Loucy (cell line): ENCODE measurements at regions not wholly inside any gene's neighbourhood (a gene's known extent, or its start where the extent isn't known, plus 50 kb on each side); places are given as distances from the start of the nearest gene placed in this dataset.

ENCODE experiments used
- EZH2phosphoT487 ChIP-seq: fragments of 200-600 bp; IDR thresholded peaks from 2 replicates; pipeline ENCODE4 v1.6.1; 2018; ENCODE audit warnings: antibody characterized with exemption, mild to moderate bottlenecking, moderate library complexity, borderline replicate concordance
- TF ChIP-seq, protein P1 (sequence below): fragments of 200-600 bp; sonication (generic); conservative IDR thresholded peaks from 2 replicates; pipeline ENCODE4 v1.5.1; 2014; ENCODE audit warnings: mild to moderate bottlenecking, antibody characterized with exemption, low read length

DNA sequence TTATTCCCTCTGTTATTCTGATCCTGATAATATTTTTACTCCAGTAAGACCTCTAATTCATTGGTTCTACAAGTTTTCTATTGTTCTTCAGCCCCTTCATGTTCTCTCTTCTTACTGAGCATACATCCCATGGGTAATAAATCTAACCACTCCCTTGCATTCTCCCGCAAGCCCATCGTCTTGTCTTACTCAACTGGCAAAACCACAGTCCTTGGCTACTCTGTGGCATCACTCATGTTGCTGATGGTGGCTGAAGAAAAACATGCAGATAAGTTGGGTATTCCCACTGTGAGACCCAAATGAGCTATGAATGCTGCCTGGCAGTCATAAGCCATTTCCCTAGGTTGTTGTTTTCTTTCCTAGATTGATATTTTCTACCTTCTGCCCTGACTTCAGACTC is 402.2 kb upstream of the AADAT start:
- TF ChIP-seq, protein P1, sequence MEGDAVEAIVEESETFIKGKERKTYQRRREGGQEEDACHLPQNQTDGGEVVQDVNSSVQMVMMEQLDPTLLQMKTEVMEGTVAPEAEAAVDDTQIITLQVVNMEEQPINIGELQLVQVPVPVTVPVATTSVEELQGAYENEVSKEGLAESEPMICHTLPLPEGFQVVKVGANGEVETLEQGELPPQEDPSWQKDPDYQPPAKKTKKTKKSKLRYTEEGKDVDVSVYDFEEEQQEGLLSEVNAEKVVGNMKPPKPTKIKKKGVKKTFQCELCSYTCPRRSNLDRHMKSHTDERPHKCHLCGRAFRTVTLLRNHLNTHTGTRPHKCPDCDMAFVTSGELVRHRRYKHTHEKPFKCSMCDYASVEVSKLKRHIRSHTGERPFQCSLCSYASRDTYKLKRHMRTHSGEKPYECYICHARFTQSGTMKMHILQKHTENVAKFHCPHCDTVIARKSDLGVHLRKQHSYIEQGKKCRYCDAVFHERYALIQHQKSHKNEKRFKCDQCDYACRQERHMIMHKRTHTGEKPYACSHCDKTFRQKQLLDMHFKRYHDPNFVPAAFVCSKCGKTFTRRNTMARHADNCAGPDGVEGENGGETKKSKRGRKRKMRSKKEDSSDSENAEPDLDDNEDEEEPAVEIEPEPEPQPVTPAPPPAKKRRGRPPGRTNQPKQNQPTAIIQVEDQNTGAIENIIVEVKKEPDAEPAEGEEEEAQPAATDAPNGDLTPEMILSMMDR: no peak
- TF ChIP-seq EZH2phosphoT487: no peak
